Activated T-helper 1 cell treated with Interleukin-2 at 50 U/mL for 16 hours (primary cell): ENCODE measurements at regions not wholly inside any gene's neighbourhood (a gene's known extent, or its start where the extent isn't known, plus 50 kb on each side); places are given as distances from the start of the nearest gene placed in this dataset.

Source experiments
- DNase-seq: peaks from one replicate; pipeline ENCODE4 v3.0.0-alpha.2; 2020; ENCODE audit warnings: low read depth

DNA sequence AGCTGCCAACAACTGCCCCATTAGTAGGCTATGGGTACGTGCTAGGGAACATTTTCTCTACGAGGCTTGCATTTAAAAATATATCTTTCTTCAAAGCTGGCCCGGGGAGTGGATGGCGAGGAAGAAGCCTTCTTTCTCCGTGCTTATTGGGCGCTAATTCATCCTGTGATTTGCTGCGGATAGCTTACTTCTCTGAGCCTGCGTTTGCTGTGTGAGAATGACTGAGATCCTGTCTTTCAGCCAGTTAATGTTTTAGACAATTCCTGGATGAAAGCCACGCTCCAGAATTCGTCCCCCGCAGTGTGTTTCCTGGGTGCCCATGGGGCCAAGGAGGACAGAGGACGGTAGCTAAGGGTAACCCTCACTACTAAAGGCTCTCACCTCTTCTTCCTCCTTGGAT is 57.8 kb upstream of the TARBP1 start:
- no peak for DNase-seq

DNA sequence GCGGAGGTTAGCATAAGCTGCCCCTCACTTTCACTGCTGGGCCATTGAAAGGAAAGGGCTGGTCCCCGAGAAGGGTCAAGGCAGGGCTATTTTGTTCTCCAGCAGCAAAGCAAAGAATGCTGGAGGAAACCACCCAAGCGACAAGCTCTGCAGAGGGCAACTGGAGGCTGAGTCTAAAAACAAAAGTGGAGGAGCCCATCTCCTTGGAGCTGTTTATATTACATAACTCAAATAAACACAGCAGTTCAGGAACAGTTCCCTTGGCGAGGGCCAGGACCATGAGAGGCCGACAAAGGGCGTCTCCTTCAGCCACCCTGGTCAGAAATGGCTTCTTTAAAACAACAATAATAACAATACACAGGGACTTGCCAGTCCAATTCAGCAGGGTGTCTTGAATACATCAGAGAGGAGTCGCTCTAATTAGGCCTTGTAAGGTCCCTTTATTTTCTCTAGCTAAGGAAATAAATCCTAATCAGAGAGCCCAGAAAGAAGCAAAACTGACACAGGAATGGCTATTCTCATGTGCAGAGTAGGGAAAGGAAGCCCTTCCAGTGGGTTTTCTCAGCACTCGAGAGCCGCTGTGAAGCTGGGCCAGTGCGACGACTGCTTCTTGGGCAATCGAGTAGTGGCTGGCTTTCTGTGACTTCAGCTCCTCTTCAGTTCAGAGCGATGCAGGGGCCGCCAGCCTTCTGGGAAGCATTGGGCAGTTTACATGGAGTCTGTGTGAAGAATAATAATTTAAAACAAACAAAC is 57.0 kb upstream of the TARBP1 start:
- no peak for DNase-seq

DNA sequence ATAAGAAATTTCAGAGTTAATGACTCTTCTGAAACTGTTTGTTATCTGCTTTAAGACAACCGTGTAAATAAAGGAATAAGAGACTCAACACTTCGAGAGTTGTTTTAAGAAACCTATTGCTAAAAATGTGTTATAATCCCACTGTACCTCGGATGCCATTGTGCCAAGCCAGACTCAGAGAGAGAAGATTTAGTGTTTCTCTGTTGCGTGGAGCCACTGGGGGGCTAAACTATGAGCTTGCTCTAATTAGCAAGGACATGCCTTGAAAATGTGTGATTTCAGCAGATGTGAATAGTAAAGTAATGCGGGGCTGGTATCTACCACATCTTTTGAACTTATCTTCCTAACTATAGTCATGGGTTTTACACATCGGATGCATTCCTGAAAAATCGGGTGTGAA is 56.2 kb upstream of the TARBP1 start:
- no peak for DNase-seq

DNA sequence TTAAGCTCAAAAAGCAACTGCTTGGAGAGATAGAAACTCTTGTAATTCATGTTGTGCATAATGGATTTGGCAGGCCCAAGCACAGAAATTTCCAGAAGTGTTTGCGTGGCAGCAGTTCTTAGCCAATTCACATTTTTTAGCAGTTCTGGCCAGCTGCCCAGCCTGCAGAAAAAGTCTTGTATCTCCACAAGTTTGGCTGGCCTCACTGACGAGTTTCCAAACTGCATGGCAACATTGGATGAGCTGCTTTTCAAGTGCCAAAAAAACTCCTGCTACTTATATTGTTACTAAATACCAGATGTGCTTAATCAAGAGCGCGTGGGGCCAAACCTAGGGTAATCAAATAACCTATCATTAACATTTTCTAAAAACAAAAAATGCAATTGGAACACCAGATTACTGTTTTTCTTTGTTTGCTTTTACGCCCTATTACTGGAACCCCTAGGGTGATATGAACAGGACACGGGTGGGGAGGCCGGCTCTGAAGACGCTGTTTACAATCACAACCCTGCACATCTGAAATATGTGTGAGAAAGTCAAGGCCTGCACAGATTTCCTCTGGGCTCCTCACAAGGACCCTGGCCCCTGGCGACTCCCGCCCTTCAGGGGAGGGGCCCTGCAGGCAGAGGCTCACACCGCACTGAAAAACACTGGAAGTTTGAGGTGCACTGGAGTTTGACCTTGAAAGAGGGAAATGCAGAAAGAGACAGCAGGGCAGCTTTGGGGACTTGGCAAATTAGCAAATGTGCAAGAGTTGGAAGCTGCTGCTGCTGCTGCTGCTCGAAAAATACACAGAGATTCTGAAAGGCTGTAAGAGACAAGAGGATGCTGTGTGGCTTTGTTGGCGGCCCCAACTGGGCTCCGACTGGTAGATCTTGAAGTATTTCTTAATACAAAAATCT is 55.2 kb upstream of the TARBP1 start:
- no peak for DNase-seq

DNA sequence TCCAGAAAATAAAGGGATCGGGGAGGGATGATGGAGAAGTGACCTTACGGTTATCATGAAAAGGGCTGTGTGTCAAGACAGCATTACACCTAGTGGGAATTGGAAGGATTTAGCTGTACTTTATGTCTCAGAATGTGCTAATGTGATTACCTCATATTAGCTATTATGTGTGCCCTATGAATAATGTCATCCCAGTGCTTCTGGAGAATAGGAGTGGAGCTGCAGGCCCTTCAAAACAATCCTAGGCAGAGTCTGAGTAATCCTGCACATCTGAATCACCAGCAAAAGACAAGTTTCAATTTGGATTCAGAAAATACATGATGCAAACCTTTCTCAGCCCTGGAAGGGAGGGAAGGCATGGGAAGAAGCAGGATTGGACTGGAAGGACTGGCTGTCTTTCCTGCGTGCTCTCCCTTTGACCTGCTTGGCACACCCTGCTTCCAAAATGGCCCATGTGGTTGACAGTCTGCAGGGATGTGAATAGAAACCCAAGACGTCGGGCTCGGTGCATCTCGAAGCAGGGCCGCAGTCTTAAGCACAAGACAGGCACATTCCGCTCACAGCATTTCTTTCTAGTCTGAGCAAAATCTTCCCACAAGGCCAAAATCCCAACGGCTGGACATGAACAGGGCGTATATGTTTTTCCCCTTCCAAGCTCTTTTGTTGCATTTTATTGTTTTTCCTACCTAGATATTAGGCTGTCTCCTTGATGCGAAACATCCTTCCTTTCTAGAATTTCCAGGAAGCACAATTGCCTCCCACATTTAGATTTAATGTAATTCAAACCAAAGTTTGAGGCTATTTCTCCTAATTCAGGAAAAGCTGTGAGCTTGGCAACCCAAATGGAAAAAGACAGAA is 54.3 kb upstream of the TARBP1 start:
- no peak for DNase-seq

DNA sequence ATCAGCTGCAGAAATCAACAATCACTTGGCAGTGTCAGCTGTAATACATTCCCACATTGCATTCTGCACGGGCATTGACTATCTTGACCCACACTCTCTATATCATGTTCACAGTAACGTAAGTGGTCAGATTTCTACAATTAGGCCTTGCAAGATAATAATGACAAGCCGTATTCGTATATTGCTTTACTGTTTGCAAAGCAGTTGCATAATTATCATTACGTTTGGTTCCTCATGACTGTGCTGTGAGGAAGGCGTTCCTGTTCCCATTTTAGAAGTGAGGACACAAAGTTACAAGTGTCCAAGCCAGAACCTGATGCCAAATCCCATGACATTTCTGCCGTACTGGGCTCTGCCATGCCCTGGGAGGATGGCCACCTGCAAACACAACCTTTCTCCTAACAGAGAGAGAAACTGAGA is 53.5 kb upstream of the TARBP1 start:
- no peak for DNase-seq

DNA sequence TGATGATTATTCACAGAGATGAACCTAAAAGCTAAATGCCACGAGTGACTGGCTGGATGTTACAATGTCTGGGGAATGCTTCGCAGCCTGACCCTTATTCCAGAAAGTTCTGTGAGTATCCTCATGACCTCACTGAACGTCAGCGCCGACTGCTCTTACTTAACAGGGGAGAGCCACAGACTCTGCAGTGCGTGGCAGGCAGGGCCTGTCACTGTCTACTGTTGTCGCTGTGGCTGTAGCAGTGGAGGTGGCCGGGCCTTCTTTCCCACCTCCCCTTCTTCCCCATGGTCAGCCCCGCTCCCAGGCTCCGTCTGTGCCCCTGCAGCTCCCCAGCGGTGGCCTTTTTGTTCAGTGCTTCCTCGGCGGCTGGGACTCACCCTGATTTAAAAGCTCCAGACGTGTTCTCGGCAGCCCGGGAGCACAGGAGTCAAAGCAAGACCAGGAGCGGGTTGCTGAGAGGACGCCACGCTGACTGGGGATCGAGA is 52.2 kb upstream of the TARBP1 start:
- no peak for DNase-seq

DNA sequence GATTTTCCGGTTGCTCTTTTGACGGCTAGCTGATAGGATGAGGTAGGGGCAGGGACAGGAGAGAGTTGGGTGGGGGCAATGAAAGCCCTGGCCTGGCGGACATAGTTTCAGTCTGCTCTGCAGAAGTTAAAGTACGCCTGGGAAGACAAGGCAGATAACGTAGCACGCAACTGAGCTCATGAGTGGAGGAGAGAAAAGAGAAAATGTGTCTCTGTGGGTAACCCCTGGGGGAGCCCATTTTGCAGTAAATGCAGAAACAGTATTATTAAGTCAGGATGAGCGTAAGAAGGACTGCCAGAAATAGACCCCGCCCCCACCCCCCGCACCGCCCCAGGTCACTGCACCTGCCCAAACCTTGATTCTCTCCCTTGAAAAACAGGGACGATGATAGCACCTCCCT is 51.7 kb upstream of the TARBP1 start:
- DNase-seq = no peak

DNA sequence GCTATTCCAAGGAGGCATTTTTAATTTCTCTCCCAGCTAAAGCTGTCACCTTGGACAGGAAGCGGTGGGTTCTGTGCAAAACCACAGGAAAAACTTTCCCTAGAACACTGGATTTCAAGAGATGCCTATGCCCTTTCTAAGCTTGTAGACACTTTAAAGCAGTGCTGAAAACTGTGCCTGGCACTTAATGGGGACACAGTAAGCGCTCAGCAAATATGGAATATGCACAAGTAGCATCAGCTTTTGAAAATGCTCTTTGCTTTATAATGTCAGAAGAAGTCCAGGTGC is 50.9 kb upstream of the TARBP1 start:
- DNase-seq = no peak

DNA sequence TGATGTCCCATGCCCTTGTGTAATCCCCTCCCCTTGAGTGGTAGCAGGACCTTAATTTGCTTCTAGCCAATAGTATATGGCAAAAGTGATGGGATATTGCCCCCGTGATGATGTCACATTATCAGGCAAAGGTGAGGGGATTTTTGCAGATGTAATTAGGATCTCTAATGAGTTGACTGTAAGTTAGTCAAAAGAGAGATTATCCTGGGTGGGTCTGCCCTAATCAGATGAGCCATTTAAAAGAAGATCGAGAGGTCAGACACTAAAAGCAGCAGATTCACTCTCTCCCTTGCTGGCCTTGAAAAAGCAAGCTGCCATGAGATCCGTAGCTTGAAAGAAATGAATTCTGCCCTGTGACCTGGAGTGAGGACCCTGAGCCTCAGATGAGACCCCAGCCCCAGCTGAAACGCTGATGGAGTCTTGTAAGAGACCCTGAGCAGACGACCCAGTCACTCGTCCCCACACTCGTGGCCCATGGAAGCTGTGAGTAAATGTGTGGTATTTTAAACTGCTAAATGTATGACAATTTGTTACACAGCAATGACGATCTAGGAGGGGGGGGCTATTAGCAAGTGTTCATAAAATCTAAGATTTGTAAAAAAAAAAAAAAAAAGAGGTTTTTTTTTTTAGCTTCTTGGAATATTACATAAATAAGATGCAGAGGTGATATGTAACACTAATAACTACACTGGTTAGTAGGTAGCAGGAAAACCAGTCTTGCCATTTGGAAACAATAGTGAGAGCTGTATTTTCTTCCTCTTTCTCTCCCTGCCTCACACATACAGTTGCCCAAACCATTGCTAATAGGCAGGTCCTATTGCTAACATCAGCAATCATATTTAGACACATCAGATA is 50.3 kb upstream of the TARBP1 start:
- DNase-seq = no peak
